ENCODE measurements at regions not wholly inside any gene's neighbourhood (a gene's known extent, or its start where the extent isn't known, plus 50 kb on each side); places are given as distances from the start of the nearest gene placed in this dataset.

GRCh38 chr3:13696699-13697098 is 147.8 kb downstream of the FBLN2 start:
- WGBS (ENCODE audit: insufficient coverage, low coverage, low lambda C conversion rate, missing lambda C conversion rate): 68% methylated on average over 2 of the region's 2 CpGs
- DNase-seq: no peak
- Histone ChIP-seq H3K4me1 (no peaks in the 10 kb centered on the region), H3K9me3 (no peaks in the 10 kb centered on the region), H3K36me3 (no peaks in the 10 kb centered on the region), H3K27ac (no peak overlapping the region), H3K4me3 (no peak overlapping the region), H3K27me3 (no peaks in the 10 kb centered on the region)
- ATAC-seq: no peak
- intact Hi-C loops (cut with DNase I): no loop called here
- TF ChIP-seq POLR2A (IDR thresholded peaks at IDR 0.05) (no peak), CTCF (IDR thresholded peaks at IDR 0.05) (no peak)

GRCh38 chr3:13693441-13693840 is 144.5 kb downstream of the FBLN2 start:
- ATAC-seq: no peak
- H3K36me3 ChIP-seq: no peaks in the 10 kb centered on the region
- no peak for TF ChIP-seq POLR2A (IDR thresholded peaks at IDR 0.05)
- no peak for TF ChIP-seq CTCF (IDR thresholded peaks at IDR 0.05)
- DNase-seq: no peak
- no peaks in the 10 kb centered on the region for H3K9me3 ChIP-seq
- H3K27me3 ChIP-seq: no peaks in the 10 kb centered on the region
- WGBS (ENCODE audit: insufficient coverage, low coverage, low lambda C conversion rate, missing lambda C conversion rate): 32% methylated on average over 2 of the region's 3 CpGs
- H3K27ac ChIP-seq: no peak overlapping the region
- no peaks in the 10 kb centered on the region for H3K4me1 ChIP-seq
- intact Hi-C loops (cut with DNase I): no loop called here
- no peak overlapping the region for H3K4me3 ChIP-seq

GRCh38 chr3:13690636-13691035 is 141.7 kb downstream of the FBLN2 start:
- no peak for ATAC-seq
- no peak for DNase-seq
- no peaks in the 10 kb centered on the region for H3K36me3 ChIP-seq
- no peaks in the 10 kb centered on the region for H3K27me3 ChIP-seq
- intact Hi-C loops (cut with DNase I): no loop called here
- TF ChIP-seq CTCF (IDR thresholded peaks at IDR 0.05): no peak
- no peak for TF ChIP-seq POLR2A (IDR thresholded peaks at IDR 0.05)
- H3K27ac ChIP-seq: no peak overlapping the region
- no peaks in the 10 kb centered on the region for H3K9me3 ChIP-seq
- H3K4me1 ChIP-seq: no peaks in the 10 kb centered on the region
- H3K4me3 ChIP-seq: no peak overlapping the region
- 41% methylated on average over 2 of the region's 2 CpGs for WGBS (ENCODE audit: insufficient coverage, low coverage, low lambda C conversion rate, missing lambda C conversion rate)

GRCh38 chr3:13689373-13690260 is 140.7 kb downstream of the FBLN2 start:
- no peaks in the 10 kb centered on the region for H3K9me3 ChIP-seq
- H3K27me3 ChIP-seq: no peaks in the 10 kb centered on the region
- H3K4me1 ChIP-seq: no peaks in the 10 kb centered on the region
- DNase-seq (no peak), ATAC-seq (no peak)
- intact Hi-C loops (cut with DNase I): no loop called here
- H3K27ac ChIP-seq: no peak overlapping the region
- WGBS (ENCODE audit: insufficient coverage, low coverage, low lambda C conversion rate, missing lambda C conversion rate): 64% methylated on average over 4 of the region's 9 CpGs
- H3K36me3 ChIP-seq: no peaks in the 10 kb centered on the region
- TF ChIP-seq CTCF (IDR thresholded peaks at IDR 0.05) (no peak), POLR2A (IDR thresholded peaks at IDR 0.05) (no peak)
- H3K4me3 ChIP-seq: no peak overlapping the region
